ENCODE measurements at regions not wholly inside any gene's neighbourhood (a gene's known extent, or its start where the extent isn't known, plus 50 kb on each side); places are given as distances from the start of the nearest gene placed in this dataset.

DNA sequence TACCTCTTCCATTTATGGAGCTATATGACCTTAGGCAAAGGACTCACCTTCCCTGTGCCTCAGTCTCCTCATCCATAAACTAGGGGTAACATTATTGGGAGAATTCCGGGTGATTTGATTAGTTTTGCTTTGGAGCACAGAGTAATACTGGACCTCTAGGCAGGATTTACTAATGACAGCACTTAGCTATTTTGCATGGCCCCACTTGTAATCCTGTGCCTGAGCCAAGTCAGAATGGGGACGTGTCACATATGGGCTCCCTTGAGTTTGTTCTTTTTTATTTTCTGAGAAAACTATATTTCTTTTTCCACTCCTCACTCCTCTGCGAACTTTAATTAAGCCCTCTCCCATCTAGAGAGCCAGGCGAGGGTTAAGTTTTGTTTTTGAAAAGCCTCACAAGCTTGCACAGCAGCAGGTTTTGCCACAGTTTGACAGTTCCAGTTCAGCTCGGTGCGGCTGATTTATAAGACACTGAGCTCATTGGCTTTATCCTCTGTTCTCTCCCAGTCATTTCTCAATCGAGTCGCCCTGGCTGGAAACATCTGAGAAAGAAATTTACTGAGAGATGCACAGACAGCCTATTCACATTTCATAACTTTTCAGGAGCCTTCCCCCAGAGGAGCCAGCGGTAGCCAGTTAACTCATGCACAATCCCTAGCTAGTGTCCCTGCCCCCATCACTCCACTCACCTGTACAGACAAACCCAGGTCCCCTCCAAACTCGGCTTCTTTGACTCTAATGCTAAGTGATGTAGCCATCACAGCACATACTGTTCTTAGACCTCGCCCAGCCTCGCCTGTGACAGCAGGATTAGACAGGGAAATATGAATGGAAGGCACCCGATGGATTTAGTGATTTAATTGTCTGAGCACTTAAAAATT is 441.9 kb upstream of the NPVF start:
- Mint-ChIP-seq H3K4me3 (ENCODE audit: unreplicated experiment) (no peak overlapping the region), H3K27ac (ENCODE audit: unreplicated experiment) (peak overlapping the region; percentile 10), H3K36me3 (ENCODE audit: unreplicated experiment) (no peaks in the 10 kb centered on the region), H3K4me1 (ENCODE audit: low read depth, unreplicated experiment) (peaks cover 23% of the 10 kb centered on the region), H3K27me3 (ENCODE audit: unreplicated experiment) (no peaks in the 10 kb centered on the region), H3K9me3 (ENCODE audit: unreplicated experiment) (no peaks in the 10 kb centered on the region)
- TF ChIP-seq, protein P1, sequence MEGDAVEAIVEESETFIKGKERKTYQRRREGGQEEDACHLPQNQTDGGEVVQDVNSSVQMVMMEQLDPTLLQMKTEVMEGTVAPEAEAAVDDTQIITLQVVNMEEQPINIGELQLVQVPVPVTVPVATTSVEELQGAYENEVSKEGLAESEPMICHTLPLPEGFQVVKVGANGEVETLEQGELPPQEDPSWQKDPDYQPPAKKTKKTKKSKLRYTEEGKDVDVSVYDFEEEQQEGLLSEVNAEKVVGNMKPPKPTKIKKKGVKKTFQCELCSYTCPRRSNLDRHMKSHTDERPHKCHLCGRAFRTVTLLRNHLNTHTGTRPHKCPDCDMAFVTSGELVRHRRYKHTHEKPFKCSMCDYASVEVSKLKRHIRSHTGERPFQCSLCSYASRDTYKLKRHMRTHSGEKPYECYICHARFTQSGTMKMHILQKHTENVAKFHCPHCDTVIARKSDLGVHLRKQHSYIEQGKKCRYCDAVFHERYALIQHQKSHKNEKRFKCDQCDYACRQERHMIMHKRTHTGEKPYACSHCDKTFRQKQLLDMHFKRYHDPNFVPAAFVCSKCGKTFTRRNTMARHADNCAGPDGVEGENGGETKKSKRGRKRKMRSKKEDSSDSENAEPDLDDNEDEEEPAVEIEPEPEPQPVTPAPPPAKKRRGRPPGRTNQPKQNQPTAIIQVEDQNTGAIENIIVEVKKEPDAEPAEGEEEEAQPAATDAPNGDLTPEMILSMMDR (IDR thresholded peaks at IDR 0.05; ENCODE audit: partially characterized antibody, unreplicated experiment): no peak
- DNase-seq: no peak

DNA sequence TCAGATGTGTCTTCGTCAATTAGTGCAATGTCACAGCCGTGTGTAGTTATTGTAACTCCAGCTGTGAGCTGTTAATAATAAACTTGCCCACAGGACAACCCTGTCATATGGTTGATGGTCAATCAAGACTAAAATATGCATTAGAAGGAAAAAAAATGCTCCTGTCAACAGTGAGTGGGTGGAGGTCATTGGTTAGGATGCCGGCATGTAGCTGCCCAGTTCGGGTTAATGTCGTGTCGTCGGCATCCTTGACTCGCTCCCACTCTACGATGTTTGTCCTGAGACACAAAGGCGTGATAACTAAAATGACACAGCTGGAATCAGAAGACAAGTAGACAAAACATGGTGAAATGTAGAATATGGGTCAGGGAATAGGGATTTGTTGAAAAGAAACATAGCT is 442.8 kb upstream of the NPVF start:
- Mint-ChIP-seq H3K4me1 (ENCODE audit: low read depth, unreplicated experiment) (peaks cover 23% of the 10 kb centered on the region), H3K4me3 (ENCODE audit: unreplicated experiment) (no peak overlapping the region), H3K9me3 (ENCODE audit: unreplicated experiment) (no peaks in the 10 kb centered on the region), H3K27ac (ENCODE audit: unreplicated experiment) (peak overlapping the region; percentile 33), H3K36me3 (ENCODE audit: unreplicated experiment) (no peaks in the 10 kb centered on the region), H3K27me3 (ENCODE audit: unreplicated experiment) (no peaks in the 10 kb centered on the region)
- DNase-seq: no peak
- TF ChIP-seq, protein P1 (IDR thresholded peaks at IDR 0.05; ENCODE audit: partially characterized antibody, unreplicated experiment): no peak

DNA sequence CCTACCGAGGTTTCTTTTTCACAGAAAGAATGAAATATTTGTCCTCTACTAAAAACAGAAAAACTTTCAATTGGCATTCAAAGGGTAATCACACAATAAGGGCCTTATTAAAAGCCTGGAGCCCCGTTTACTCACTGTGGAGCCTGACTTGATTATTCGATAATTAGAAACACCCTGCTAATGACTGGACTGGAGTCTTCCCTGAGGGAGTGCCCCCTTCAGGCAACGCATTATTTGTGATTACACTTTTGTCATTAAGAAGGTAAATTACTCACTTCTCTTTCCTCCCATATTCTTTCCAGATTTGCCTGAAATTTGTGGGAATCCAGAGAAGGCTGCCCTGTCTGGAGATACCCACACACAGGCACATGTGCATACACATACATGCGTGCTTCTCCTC is 444.2 kb upstream of the NPVF start:
- H3K27me3 Mint-ChIP-seq (ENCODE audit: unreplicated experiment): no peaks in the 10 kb centered on the region
- H3K4me1 Mint-ChIP-seq (ENCODE audit: low read depth, unreplicated experiment): peaks cover 23% of the 10 kb centered on the region
- no peak overlapping the region for H3K27ac Mint-ChIP-seq (ENCODE audit: unreplicated experiment)
- no peak for DNase-seq
- no peak overlapping the region for H3K4me3 Mint-ChIP-seq (ENCODE audit: unreplicated experiment)
- TF ChIP-seq, protein P1 (IDR thresholded peaks at IDR 0.05; ENCODE audit: partially characterized antibody, unreplicated experiment): no peak
- H3K36me3 Mint-ChIP-seq (ENCODE audit: unreplicated experiment): no peaks in the 10 kb centered on the region
- H3K9me3 Mint-ChIP-seq (ENCODE audit: unreplicated experiment): no peaks in the 10 kb centered on the region

- Mint-ChIP-seq H3K9me3 (ENCODE audit: unreplicated experiment) (no peaks in the 10 kb centered on the region), H3K36me3 (ENCODE audit: unreplicated experiment) (no peaks in the 10 kb centered on the region), H3K4me1 (ENCODE audit: low read depth, unreplicated experiment) (peaks cover 5% of the 10 kb centered on the region), H3K27ac (ENCODE audit: unreplicated experiment) (no peak overlapping the region), H3K27me3 (ENCODE audit: unreplicated experiment) (no peaks in the 10 kb centered on the region), H3K4me3 (ENCODE audit: unreplicated experiment) (no peak overlapping the region)
- no peak for DNase-seq
- TF ChIP-seq, protein P1 (IDR thresholded peaks at IDR 0.05; ENCODE audit: partially characterized antibody, unreplicated experiment): no peak
Observed at GRCh38 chr7:25675789-25676474, 447.6 kb upstream of the NPVF start.

DNA sequence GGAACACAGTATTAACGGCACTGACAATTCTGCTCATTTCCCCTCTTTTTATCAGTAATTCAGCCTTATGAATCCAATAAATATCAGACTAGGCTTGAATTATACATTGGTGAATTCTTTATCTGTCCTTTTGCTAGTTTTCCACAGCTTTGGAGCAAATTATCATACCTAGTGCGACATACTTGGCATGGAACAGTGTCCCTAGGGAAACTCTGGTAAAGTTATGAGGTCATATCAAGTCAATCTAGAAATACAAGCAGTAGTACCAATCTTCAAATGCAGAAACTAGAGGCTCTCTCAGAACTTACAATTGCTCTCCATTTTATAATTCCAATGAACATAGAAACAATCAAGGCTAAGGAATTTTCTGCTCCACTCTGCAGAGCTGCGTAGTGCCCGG is 449.3 kb upstream of the NPVF start:
- Mint-ChIP-seq H3K27ac (ENCODE audit: unreplicated experiment) (no peak overlapping the region), H3K36me3 (ENCODE audit: unreplicated experiment) (peaks cover 5% of the 10 kb centered on the region), H3K4me1 (ENCODE audit: low read depth, unreplicated experiment) (no peaks in the 10 kb centered on the region), H3K4me3 (ENCODE audit: unreplicated experiment) (no peak overlapping the region), H3K9me3 (ENCODE audit: unreplicated experiment) (no peaks in the 10 kb centered on the region), H3K27me3 (ENCODE audit: unreplicated experiment) (no peaks in the 10 kb centered on the region)
- TF ChIP-seq, protein P1 (IDR thresholded peaks at IDR 0.05; ENCODE audit: partially characterized antibody, unreplicated experiment): no peak
- DNase-seq: no peak

Data from glutamatergic neuron (in vitro differentiated cells).